Neural progenitor cell (in vitro differentiated cells): ENCODE measurements at regions not wholly inside any gene's neighbourhood (a gene's known extent, or its start where the extent isn't known, plus 50 kb on each side); places are given as distances from the start of the nearest gene placed in this dataset.

Experiments used
- DNase-seq: peaks from one replicate; pipeline ENCODE4 v3.0.0-alpha.2; 2016; ENCODE audit warnings: low spot score
- H2AFZ ChIP-seq: fragments of 200-600 bp; sonication (generic); replicated peaks from 2 replicates; pipeline ENCODE4 v1.6.1; 2016; ENCODE audit warnings: antibody characterized with exemption
- H3F3A ChIP-seq: fragments of 200-600 bp; sonication (generic); 2 replicates; pipeline ENCODE4 v1.6.1; 2016; ENCODE audit warnings: antibody characterized with exemption, low read depth
- H3K27ac ChIP-seq: fragments of 200-600 bp; sonication (generic); 2 replicates; pipeline ENCODE4 v1.5.1; 2016; ENCODE audit warnings: mild to moderate bottlenecking
- H3K27me3 ChIP-seq: fragments of 200-600 bp; sonication (generic); 2 replicates; pipeline ENCODE4 v1.6.1; 2016; ENCODE audit warnings: mild to moderate bottlenecking, moderate library complexity
- H3K36me3 ChIP-seq: fragments of 200-600 bp; sonication (generic); 2 replicates; pipeline ENCODE4 v1.5.1; 2016
- H3K4me1 ChIP-seq: fragments of 200-600 bp; sonication (generic); 2 replicates; pipeline ENCODE4 v1.6.1; 2016; ENCODE audit warnings: mixed run types
- H3K4me2 ChIP-seq: fragments of 200-600 bp; sonication (generic); 2 replicates; pipeline ENCODE4 v1.6.1; 2016
- H3K4me3 ChIP-seq: fragments of 200-600 bp; sonication (generic); 2 replicates; pipeline ENCODE4 v1.5.1; 2016
- H3K79me2 ChIP-seq: fragments of 200-600 bp; sonication (generic); 2 replicates; pipeline ENCODE4 v1.6.1; 2016; ENCODE audit warnings: low read depth
- H3K9ac ChIP-seq: fragments of 200-600 bp; sonication (generic); 2 replicates; pipeline ENCODE4 v1.6.1; 2016
- H3K9me3 ChIP-seq: fragments of 200-600 bp; sonication (generic); 2 replicates; pipeline ENCODE4 v1.5.1; 2016; ENCODE audit warnings: low read depth
- H4K20me1 ChIP-seq: fragments of 200-600 bp; sonication (generic); 2 replicates; pipeline ENCODE4 v1.6.1; 2016; ENCODE audit warnings: low read depth
- H3K27ac Mint-ChIP-seq: 3 replicates; pipeline ENCODE4 v1.8.0; 2021; ENCODE audit warnings: mixed read lengths
- H3K27me3 Mint-ChIP-seq: 2 replicates; pipeline ENCODE4 v1.8.0; 2022; ENCODE audit warnings: low read depth, mild to moderate bottlenecking, inconsistent platforms, moderate library complexity, mixed read lengths; ENCODE audit not compliant: insufficient read depth
- H3K36me3 Mint-ChIP-seq: 3 replicates; pipeline ENCODE4 v1.8.0; 2021; ENCODE audit warnings: mixed read lengths
- H3K4me1 Mint-ChIP-seq: 3 replicates; pipeline ENCODE4 v1.8.0; 2021; ENCODE audit warnings: mixed read lengths
- H3K4me3 Mint-ChIP-seq: 3 replicates; pipeline ENCODE4 v1.8.0; 2021; ENCODE audit warnings: mild to moderate bottlenecking, moderate library complexity, mixed read lengths
- H3K9me3 Mint-ChIP-seq: 3 replicates; pipeline ENCODE4 v1.8.0; 2020; ENCODE audit warnings: mixed read lengths
- CTCF ChIP-seq: fragments of 200-600 bp; sonication (generic); IDR thresholded peaks from 2 replicates; pipeline ENCODE4 v1.5.1; 2017; ENCODE audit warnings: antibody characterized with exemption, mild to moderate bottlenecking
- EZH2 ChIP-seq: fragments of 200-600 bp; sonication (generic); IDR thresholded peaks from 2 replicates; pipeline ENCODE4 v1.6.1; 2017; ENCODE audit warnings: antibody characterized with exemption, mild to moderate bottlenecking, moderate library complexity
- EZH2phosphoT487 ChIP-seq: fragments of 200-600 bp; sonication (generic); IDR thresholded peaks from 2 replicates; pipeline ENCODE4 v1.6.1; 2017; ENCODE audit warnings: antibody characterized with exemption

- Histone ChIP-seq H3K9ac (no peak overlapping the region), H3K4me2 (no peak overlapping the region), H4K20me1 (no peaks in the 10 kb centered on the region), H3F3A (no peaks in the 10 kb centered on the region), H2AFZ (no peak overlapping the region), H3K4me1 (no peaks in the 10 kb centered on the region), H3K36me3 (no peaks in the 10 kb centered on the region), H3K79me2 (no peaks in the 10 kb centered on the region), H3K4me3 (no peak overlapping the region), H3K27ac (no peak overlapping the region), H3K9me3 (no peaks in the 10 kb centered on the region), H3K27me3 (no peaks in the 10 kb centered on the region)
- peak; percentile 56 for DNase-seq
- H3K36me3 Mint-ChIP-seq, result no peaks in the 10 kb centered on the region
- no peaks in the 10 kb centered on the region for H3K9me3 Mint-ChIP-seq
- no peak overlapping the region for H3K4me3 Mint-ChIP-seq
- peaks cover 3% of the 10 kb centered on the region for H3K4me1 Mint-ChIP-seq
- no peak overlapping the region for H3K27ac Mint-ChIP-seq
- H3K27me3 Mint-ChIP-seq, result peaks cover 6% of the 10 kb centered on the region
- TF ChIP-seq EZH2phosphoT487 (no peak), CTCF (peak; percentile 53)
Observed at GRCh38 chr11:127074151-127074761, 73.7 kb upstream of the KIRREL3 start.

GRCh38 chr11:127073621-127074020 lies 73.1 kb upstream of the KIRREL3 start:
- Histone ChIP-seq H3K4me3 (no peak overlapping the region), H3K9me3 (no peaks in the 10 kb centered on the region), H3K27me3 (no peaks in the 10 kb centered on the region), H3K27ac (no peak overlapping the region), H3K4me1 (no peaks in the 10 kb centered on the region), H4K20me1 (no peaks in the 10 kb centered on the region), H3K9ac (no peak overlapping the region), H3K4me2 (no peak overlapping the region), H3K79me2 (no peaks in the 10 kb centered on the region), H2AFZ (no peak overlapping the region), H3F3A (no peaks in the 10 kb centered on the region), H3K36me3 (no peaks in the 10 kb centered on the region)
- Mint-ChIP-seq H3K4me1 (peaks cover 3% of the 10 kb centered on the region), H3K27me3 (peaks cover 6% of the 10 kb centered on the region), H3K27ac (no peak overlapping the region), H3K36me3 (no peaks in the 10 kb centered on the region), H3K9me3 (no peaks in the 10 kb centered on the region), H3K4me3 (no peak overlapping the region)
- TF ChIP-seq CTCF (no peak), EZH2phosphoT487 (no peak), EZH2 (no peak)
- DNase-seq, result no peak

GRCh38 chr11:127071606-127072005 lies 71.0 kb upstream of the KIRREL3 start:
- no peak overlapping the region for H3K9ac ChIP-seq
- no peak overlapping the region for H3K4me3 Mint-ChIP-seq
- H3K4me3 ChIP-seq, result no peak overlapping the region
- no peak for DNase-seq
- H3K79me2 ChIP-seq, result no peaks in the 10 kb centered on the region
- no peaks in the 10 kb centered on the region for H3K4me1 ChIP-seq
- TF ChIP-seq EZH2 (no peak), EZH2phosphoT487 (no peak), CTCF (no peak)
- no peaks in the 10 kb centered on the region for H3F3A ChIP-seq
- H3K27me3 Mint-ChIP-seq, result peaks cover 4% of the 10 kb centered on the region
- H3K4me2 ChIP-seq, result no peak overlapping the region
- H3K36me3 ChIP-seq, result no peaks in the 10 kb centered on the region
- H3K9me3 Mint-ChIP-seq, result no peaks in the 10 kb centered on the region
- H3K27me3 ChIP-seq, result no peaks in the 10 kb centered on the region
- peaks cover 3% of the 10 kb centered on the region for H3K4me1 Mint-ChIP-seq
- no peaks in the 10 kb centered on the region for H3K36me3 Mint-ChIP-seq
- no peaks in the 10 kb centered on the region for H4K20me1 ChIP-seq
- no peaks in the 10 kb centered on the region for H3K9me3 ChIP-seq
- no peak overlapping the region for H2AFZ ChIP-seq
- H3K27ac Mint-ChIP-seq, result no peak overlapping the region
- H3K27ac ChIP-seq, result no peak overlapping the region
